ENCODE measurements at regions not wholly inside any gene's neighbourhood (a gene's known extent, or its start where the extent isn't known, plus 50 kb on each side); places are given as distances from the start of the nearest gene placed in this dataset.

DNA sequence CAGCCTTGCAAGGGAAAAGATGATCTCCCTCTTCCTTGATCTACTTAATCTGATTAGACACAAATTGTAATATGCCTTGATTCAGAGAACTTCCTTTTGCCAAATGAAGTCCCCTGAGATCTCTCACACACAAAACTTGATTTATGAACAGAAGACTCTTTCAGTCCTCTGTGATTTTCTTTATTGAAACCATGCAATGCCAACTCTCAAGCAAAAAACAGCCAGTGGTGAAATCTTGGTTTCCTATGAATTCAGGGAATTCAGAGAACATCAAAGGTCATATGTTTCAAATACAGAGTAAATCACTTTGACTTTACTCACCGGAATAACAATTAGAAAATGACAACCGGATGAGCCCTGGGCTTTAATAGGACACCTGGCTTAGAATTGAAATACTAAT, 211.7 kb downstream of the ABHD5 start:
- no peak for DNase-seq

DNA sequence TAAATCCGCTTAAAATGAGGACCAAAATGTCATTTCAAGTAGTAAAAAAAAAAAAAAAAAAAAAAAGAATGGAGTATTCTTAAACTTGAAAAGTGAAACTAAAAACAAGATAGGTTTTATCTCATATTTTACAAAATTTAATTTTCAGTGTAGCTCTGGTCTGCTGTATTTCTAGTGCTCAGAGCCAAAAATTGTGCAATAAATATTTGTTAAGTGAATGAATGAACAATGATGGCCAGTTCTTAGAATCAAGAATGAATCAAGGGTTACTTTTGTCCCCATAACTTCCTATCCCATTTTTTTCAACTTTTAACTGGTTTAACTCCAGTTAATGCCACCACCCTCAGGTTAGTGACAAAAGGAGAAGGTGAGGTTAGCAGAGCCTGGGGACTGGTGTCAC, 214.4 kb downstream of the ABHD5 start:
- no peak for DNase-seq

GRCh38 chr3:43906849-43907507, 216.2 kb downstream of the ABHD5 start:
- DNase-seq, result no peak

DNA sequence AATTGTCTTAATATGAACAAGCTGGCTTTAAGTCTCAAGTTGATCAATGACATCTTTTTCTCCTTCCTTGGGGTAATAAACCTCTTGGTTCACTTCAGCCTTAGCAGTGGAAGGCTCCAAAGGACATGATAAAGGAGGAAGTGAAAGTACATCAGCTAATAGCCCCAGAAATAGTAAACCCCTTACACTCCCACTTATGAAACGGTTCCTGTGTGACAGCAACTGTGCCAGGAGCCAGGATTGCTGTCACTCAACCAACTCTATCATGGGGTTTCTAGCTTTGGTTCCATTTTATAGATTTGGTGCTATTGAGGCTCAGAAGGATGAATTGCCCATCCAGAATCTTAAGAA, 216.7 kb downstream of the ABHD5 start:
- no peak for DNase-seq

GRCh38 chr3:43908456-43908855, 217.7 kb downstream of the ABHD5 start:
- no peak for DNase-seq

DNA sequence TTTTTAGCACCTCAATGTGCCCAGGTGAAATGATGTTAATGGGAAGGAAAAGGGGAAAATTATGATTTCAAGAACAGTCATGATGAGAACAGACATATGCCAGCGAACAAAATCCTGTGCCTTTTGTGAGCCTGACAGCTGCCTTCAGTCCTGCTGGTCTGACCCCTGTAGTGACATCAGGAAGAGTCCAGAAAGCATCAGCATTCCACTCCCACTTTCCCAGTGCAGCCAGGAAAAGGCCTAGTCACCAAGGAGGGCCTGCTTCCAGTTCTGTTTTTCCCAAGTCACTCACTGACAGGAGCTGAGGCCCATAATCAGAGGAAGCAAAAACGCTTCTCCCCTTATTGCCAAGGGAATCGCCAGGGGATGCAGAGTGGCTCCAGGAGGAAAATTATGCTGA, 218.4 kb downstream of the ABHD5 start:
- no peak for DNase-seq

DNA sequence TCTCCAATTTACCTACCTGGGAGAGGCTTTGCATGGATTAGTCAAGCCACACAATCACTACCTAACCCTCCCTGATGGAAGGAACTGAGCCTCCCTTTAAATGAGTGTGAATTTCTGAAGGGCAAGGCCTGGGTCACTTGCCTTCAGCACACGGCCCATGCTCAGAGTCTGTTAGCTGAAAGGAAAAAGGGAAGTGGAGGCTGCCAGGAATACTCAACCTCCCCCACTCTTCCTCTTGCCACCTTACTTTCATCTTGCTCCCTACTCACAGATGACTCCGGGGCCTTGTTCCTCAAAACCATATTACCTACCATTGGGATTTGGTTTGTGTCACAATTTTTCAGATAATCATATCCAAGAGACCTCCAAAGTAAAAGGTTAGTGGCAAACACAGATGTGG, 220.0 kb downstream of the ABHD5 start:
- no peak for DNase-seq

DNA sequence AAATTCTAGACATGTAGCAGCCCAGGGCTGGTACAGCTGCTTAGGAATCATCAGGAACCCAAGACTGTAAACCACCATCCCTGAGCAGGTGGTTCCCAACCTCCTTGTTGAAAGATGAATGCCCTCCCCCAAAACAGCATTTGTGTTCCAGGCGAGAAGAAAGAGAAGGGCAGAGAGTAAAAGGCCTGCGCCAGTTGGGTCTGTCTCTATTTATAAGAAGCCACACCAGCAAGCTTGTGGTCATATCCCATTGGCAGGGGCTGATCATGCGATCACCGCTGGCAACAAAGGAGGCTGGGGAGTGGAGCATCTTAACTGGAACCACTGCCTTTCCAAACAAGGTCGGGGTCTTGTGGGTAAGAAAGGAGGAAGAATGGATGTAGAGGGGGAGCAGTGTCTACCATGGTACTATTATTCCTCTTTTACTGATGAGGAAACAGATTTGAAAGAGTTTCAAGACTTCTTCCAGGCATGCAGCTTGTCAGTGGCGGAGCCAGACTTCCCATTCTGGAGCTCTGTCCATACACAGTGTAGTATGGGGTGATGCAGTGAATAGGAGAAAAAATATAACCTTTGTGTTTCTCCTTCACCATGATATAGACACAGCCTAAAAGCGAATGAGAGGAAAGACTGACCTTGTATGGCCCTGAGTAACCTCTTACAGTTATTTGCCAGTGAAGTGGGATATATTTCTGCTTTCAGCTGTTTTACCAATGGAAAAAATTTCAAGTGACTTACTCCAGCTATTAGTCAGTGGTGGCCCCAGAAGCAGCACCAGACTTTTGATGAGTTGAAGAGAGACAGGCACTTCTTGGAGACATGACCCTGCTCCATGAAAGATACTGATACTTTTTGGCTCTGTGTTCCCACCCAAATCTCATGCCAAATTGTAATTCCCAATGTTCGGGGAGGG, 222.6 kb downstream of the ABHD5 start:
- DNase-seq, result no peak

- no peak for DNase-seq
These were observed 223.5 kb downstream of the ABHD5 start for GRCh38 chr3:43914269-43914668.

- no peak for DNase-seq
These were observed 224.8 kb downstream of the ABHD5 start for GRCh38 chr3:43915546-43915945.

- DNase-seq, result no peak
These were observed 226.6 kb downstream of the ABHD5 start for GRCh38 chr3:43917361-43917760.

DNA sequence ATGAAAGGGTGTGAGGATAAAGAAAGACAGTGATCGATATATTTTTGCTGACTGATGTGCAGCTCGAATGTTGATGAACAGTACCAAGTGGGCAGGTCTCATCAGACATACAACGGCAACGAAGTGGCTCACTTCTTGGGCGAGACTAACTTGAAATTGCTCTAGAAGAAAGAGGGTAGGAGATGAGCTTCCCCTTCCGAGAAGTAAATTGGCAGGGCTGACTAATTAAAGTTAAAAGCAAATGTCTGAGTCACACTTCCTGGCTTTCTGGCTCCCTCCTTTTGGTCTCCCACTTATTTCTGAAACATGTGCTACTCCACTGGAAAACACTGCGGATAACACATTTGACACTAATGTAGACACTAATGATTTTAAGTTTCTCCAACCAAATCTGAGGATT, 228.3 kb downstream of the ABHD5 start:
- no peak for DNase-seq

- DNase-seq, result no peak
These were observed 230.4 kb downstream of the ABHD5 start for GRCh38 chr3:43921056-43921648.

DNA sequence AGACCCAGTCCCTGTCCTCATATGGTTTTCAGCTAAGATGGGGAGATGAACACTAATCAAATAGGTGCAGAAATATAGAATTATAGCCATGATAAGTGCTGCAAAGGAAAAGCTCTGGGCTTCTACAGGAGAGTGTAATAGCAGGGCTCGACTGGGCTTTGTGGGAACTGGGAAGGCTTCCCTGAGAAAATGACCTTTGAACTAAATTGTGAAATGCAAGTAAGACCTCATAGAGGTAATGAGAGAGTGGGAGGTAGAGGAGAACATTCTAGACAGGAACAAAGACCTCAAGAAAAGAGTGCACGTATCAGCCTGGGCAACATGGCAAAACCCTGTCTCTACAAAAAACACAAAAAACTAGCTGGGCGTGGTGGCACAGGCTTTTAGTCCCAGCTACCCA, 231.6 kb downstream of the ABHD5 start:
- DNase-seq, result no peak

- DNase-seq, result no peak
These were observed 232.6 kb downstream of the ABHD5 start for GRCh38 chr3:43923104-43923882.

DNA sequence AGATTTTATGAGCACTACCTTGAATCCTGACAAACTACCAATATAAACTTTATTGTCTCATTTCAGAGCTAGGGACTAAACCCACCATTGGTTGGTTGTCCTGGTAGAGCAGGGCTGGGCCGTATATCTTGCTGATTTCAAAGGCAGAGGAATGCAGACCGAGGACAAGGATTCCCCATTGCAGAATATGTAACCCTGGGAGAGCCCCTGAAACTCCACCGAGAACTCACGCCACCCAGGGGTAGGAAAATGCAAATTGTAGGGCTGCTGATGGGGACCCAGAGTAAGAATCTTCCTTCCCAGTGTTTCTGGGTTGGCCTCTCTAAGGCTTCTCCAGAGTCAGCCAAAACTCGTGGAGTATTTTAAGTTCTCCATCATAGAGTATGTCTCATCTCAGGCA, 235.3 kb downstream of the ABHD5 start:
- no peak for DNase-seq

GRCh38 chr3:43932921-43933320, 242.2 kb downstream of the ABHD5 start:
- DNase-seq, result no peak

DNA sequence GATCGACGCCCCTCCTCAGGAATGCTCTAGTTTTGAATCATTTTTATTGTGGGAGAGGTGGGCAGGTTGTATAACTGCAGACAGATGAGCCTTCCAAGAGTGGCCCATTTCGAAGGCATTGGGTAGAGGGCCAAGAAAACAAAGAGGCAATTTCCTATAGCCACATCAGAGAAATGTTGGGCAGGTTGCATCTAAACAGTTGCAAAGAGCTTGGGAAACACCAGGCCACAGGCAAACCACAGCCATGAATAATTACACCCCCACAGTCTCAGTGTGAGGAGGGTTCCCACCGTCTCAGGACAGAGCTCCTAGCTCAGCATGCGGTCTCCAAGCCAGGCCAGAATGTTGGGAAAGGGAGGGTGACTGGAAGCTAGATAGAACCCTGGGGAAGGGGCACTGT, 257.3 kb downstream of the ABHD5 start:
- no peak for DNase-seq

DNA sequence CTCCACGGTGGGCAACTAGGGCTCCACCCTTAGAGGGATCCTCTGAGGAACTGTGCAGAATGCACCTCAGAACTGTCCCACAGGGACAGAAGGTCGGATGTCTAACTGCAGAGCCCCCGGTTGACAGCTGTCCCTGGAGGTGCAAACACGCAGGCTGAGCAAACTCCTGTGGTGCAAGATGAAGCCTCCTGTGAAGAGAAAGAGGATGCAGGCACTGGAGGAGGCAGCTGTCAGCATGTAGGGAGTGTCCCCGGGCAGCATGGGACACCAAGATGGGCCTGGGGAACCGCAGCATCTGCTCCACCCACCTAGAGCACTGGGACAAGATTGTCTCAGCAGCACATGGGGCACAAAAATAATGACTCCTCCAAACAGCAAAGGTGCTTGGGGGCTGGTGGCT, 258.9 kb downstream of the ABHD5 start:
- no peak for DNase-seq

DNA sequence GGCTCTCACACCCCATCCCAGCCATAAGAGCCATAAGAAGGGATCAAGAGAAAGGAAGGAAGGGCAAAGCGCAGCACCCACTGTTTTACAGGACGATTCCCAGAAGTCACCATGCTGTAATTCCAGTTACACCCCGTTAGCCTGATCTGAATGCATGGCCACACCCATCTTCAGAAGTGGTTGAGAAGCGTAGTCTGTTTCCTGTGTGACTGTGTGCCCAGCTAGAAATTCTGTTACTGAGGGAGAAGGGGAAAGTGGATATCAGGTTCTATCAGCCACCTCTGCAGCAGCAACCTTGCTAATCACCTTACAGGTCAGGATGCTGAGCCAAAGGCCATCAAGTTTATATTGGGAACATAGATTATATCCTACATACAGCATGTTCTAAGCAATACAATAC, 260.0 kb downstream of the ABHD5 start:
- DNase-seq, result no peak

DNA sequence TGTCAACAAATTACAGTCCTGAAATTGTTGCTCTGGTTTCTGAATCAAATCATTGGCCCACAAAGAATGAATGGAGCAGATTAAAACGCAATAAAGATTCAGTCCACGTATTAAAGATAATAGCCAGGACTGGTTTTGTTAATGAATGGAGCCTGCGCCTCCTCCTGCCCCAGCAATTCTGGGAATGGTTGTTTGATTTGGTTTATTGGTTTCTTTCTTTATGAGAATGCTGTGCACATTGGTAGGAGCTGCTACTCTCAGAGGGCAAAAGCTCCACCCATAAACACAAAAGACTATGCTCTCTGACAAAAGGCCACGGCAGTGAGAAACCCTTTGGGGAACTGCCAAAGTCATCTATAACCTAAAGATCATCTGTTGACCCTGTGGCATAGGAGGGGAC, 261.1 kb downstream of the ABHD5 start:
- DNase-seq, result no peak

- no peak for DNase-seq
These were observed 262.6 kb downstream of the ABHD5 start for GRCh38 chr3:43953380-43953779.
